Testis (tissue), 2 donors: ENCODE measurements at regions not wholly inside any gene's neighbourhood (a gene's known extent, or its start where the extent isn't known, plus 50 kb on each side); places are given as distances from the start of the nearest gene placed in this dataset.

ENCODE experiments used
- DNase-seq: peaks from one replicate; pipeline ENCODE4 v3.0.0-alpha.2; 2019
- H3K27ac ChIP-seq, 2 donors: fragments of 200-600 bp; sonication (generic); one replicate each; pipeline ENCODE4 v1.5.1; 2019
- H3K27me3 ChIP-seq: fragments of 200-600 bp; sonication (generic); one replicate; pipeline ENCODE4 v1.5.1; 2019
- H3K36me3 ChIP-seq: fragments of 200-600 bp; sonication (generic); one replicate; pipeline ENCODE4 v1.5.1; 2017; ENCODE audit warnings: low read depth; ENCODE audit errors: missing control alignments
- H3K4me1 ChIP-seq: fragments of 200-600 bp; sonication (generic); one replicate; pipeline ENCODE4 v1.5.1; 2019
- H3K4me3 ChIP-seq, 2 donors: fragments of 200-600 bp; sonication (generic); one replicate each; pipeline ENCODE4 v1.5.1; 2017 to 2019
- H3K9me3 ChIP-seq: fragments of 200-600 bp; sonication (generic); one replicate; pipeline ENCODE4 v1.5.1; 2017
- POLR2A ChIP-seq: fragments of 450-650 bp; IDR thresholded peaks from one replicate; pipeline ENCODE4 v1.6.1; 2017; ENCODE audit warnings: antibody characterized with exemption, mild to moderate bottlenecking, moderate library complexity
- WGBS, 2 donors: methylation state at CpG; one replicate each; pipeline ENCODE4 v1.1.5; 2018; 5-methylcytosine and 5-hydroxymethylcytosine counted together
- intact Hi-C: fragments of 100-400 bp; cut with DNase I; formaldehyde crosslinking; loops from one replicate; pipeline ENCODE4 v1.15.1; 2023; ENCODE audit warnings: low total_unique reads
- TF ChIP-seq, protein P1 (sequence below), 3 experiments: fragments of 450-650 bp in 2 of 3; fragments of 200-600 bp in 1 of 3; sonication (generic) in 1 of 3; IDR thresholded peaks; one replicate each; pipeline ENCODE4 v1.5.1; 2016 to 2019; ENCODE audit warnings: antibody characterized with exemption in 3 of 3, mild to moderate bottlenecking in 2 of 3, moderate library complexity in 1 of 3

DNA sequence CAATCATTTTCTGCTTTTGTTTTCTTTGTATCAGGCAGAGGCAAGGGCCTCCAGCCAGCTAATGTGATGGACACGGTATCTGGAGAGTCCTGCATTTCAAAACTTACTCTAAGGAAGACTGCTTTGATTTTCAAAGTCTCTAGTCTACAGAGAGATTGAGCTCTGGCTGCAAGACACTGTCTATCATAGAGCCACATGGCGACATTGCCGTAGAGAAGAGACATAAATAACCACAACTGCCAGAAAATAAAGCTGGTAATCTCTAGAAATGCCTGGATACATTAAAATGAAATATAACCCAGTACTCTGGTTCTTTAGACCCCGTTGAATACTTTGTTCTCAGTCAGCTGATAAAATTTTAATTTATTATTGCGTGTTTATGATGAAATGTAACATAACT lies 90.8 kb downstream of the OTUD1 start:
- no peak for TF ChIP-seq POLR2A
- Histone ChIP-seq H3K27ac (no peak overlapping the region), H3K27me3 (no peaks in the 10 kb centered on the region), H3K9me3 (no peaks in the 10 kb centered on the region), H3K4me1 (no peaks in the 10 kb centered on the region), H3K36me3 (no peaks in the 10 kb centered on the region), H3K4me3 (no peak overlapping the region)
- DNase-seq, result no peak
- intact Hi-C loops, result loop anchor here (10.0 kb wide), 1 partner anchor 215 kb away; no protein-coding TSS in a partner anchor
- WGBS, 2 donors, result 50 to 59% methylated on average over 5 of the region's 5 CpGs

DNA sequence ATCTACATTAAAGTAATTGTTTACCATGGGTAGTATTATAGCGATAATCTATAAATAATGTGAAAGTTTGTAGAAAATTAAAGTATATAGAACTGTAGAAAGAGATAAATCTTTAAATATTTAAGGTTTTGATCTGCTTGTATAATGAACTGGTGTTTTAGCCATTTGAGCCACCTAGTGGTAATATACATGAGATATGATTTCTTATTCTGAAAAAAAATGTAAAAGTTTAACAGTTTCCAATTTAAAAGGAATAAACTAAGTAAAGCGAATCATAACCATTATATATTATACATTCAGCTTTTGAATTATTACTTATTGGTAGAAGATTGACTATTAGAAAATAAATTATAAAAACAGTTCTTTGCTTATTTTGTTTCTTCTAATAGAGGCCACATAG lies 91.2 kb downstream of the OTUD1 start:
- no peaks in the 10 kb centered on the region for H3K27me3 ChIP-seq
- no peaks in the 10 kb centered on the region for H3K9me3 ChIP-seq
- H3K27ac ChIP-seq, result no peak overlapping the region
- no peaks in the 10 kb centered on the region for H3K36me3 ChIP-seq
- no peak overlapping the region for H3K4me3 ChIP-seq
- no peak for DNase-seq
- TF ChIP-seq, protein P1, sequence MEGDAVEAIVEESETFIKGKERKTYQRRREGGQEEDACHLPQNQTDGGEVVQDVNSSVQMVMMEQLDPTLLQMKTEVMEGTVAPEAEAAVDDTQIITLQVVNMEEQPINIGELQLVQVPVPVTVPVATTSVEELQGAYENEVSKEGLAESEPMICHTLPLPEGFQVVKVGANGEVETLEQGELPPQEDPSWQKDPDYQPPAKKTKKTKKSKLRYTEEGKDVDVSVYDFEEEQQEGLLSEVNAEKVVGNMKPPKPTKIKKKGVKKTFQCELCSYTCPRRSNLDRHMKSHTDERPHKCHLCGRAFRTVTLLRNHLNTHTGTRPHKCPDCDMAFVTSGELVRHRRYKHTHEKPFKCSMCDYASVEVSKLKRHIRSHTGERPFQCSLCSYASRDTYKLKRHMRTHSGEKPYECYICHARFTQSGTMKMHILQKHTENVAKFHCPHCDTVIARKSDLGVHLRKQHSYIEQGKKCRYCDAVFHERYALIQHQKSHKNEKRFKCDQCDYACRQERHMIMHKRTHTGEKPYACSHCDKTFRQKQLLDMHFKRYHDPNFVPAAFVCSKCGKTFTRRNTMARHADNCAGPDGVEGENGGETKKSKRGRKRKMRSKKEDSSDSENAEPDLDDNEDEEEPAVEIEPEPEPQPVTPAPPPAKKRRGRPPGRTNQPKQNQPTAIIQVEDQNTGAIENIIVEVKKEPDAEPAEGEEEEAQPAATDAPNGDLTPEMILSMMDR (IDR thresholded peaks at IDR 0.05), result peak in 1 of 3 experiments; percentile 42
- no peak for TF ChIP-seq POLR2A
- no peaks in the 10 kb centered on the region for H3K4me1 ChIP-seq
- 72 to 73% methylated on average over 2 of the region's 2 CpGs for WGBS, 2 donors
- intact Hi-C loops, result no loop called here

DNA sequence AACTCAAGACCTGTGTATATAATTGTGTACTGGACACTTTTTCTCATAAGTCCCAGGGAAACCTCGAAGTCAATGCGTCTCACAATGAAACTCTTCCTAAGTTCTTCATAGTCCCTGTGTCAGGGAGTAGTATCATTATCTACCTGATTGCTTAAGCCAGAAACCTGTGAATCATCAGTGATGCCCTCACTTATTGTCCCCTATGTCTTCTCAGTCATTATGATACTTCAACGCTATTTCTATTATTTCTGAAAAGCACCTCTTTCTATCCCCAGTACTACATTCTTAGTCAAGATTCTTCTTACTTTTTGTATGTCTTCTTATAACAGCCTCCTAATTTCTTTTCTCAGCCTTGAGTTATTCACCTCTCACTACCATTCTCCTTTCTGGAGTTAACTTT lies 94.3 kb downstream of the OTUD1 start:
- Histone ChIP-seq H3K36me3 (no peaks in the 10 kb centered on the region), H3K27me3 (no peaks in the 10 kb centered on the region), H3K4me3 (no peak overlapping the region), H3K27ac (no peak overlapping the region), H3K9me3 (no peaks in the 10 kb centered on the region), H3K4me1 (no peaks in the 10 kb centered on the region)
- TF ChIP-seq, protein P1 (IDR thresholded peaks at IDR 0.05), result no peak
- TF ChIP-seq POLR2A, result no peak
- DNase-seq, result no peak
- intact Hi-C loops, result no loop called here
- 84 to 96% methylated on average over 3 of the region's 3 CpGs for WGBS, 2 donors

DNA sequence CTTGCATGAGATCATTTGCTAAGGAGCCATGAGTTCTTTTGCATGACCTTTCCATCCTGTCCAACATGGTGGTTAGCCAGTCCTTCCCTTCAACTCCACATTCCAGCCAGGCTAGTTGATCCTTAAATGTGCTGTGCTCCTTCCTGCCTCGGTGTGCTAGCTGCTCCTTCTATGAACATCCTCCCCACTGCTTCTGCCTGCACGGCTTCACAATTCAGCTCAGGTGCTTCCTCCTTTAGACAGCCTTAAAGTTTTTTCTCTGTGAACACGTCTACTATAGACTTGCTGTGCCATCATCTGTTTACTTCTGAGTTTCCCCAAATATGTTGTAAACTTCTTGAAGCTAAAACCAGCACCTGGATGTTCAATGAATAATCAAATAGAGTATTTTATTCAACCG lies 95.5 kb downstream of the OTUD1 start:
- Histone ChIP-seq H3K4me1 (no peaks in the 10 kb centered on the region), H3K36me3 (no peaks in the 10 kb centered on the region), H3K4me3 (no peak overlapping the region), H3K27ac (no peak overlapping the region), H3K9me3 (no peaks in the 10 kb centered on the region), H3K27me3 (no peaks in the 10 kb centered on the region)
- WGBS, 2 donors, result 83% methylated on average over 4 of the region's 4 CpGs
- no peak for DNase-seq
- intact Hi-C loops, result no loop called here
- no peak for TF ChIP-seq POLR2A
- TF ChIP-seq, protein P1 (IDR thresholded peaks at IDR 0.05), result no peak

DNA sequence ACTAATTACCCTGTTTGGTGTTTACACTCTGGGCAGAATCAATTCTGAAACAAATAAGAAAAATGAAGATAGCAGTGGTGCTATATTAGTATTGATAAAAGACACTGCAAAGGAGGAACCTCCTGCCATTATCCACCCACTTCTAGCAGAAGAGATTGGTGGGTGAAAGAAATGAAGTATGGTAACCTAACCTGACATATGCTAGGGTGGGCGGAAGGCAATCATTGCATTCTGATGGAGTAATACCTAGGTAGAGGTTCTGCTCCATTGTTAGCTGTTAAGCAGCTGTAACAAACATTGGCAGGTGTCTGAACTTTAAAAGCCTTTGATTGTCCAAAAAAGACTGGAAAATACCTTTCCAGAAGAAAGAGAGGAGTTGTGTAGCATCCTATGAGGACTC lies 95.9 kb downstream of the OTUD1 start:
- no peak for DNase-seq
- H3K36me3 ChIP-seq, result no peaks in the 10 kb centered on the region
- H3K4me1 ChIP-seq, result no peaks in the 10 kb centered on the region
- 92 to 96% methylated on average over 1 of the region's 1 CpG for WGBS, 2 donors
- intact Hi-C loops, result no loop called here
- no peaks in the 10 kb centered on the region for H3K9me3 ChIP-seq
- H3K27me3 ChIP-seq, result no peaks in the 10 kb centered on the region
- no peak overlapping the region for H3K4me3 ChIP-seq
- TF ChIP-seq POLR2A, result no peak
- TF ChIP-seq, protein P1 (IDR thresholded peaks at IDR 0.05), result no peak
- no peak overlapping the region for H3K27ac ChIP-seq
